Occipital lobe (tissue), 1 donor: ENCODE measurements at regions not wholly inside any gene's neighbourhood (a gene's known extent, or its start where the extent isn't known, plus 50 kb on each side); places are given as distances from the start of the nearest gene placed in this dataset.

Experiments
- DNase-seq: peaks from one replicate; lab custom pipeline; 2025; lab: John Stamatoyannopoulos, UW

- no peak for DNase-seq
These were observed 239.6 kb upstream of the TRAM1L1 start for GRCh38 chr4:117324851-117325491.

DNA sequence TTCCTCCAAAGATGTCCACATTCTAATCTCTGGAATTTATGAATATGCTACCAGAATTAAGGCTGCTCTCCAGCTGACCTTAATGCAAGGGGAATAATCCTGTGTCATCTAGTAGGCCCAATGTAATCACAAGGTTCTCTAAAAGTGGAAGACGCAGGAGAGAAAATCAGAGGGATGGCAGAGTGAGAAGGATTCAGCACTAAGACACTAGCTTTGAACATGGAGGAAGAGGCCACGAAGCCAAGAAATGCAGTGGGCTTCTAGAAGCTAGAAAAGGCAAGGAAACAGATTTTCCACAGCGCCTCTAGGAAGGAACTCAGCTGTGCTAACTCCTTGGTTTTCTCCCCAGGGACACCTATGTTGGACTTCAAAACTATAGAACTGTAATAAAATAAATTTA, 240.7 kb upstream of the TRAM1L1 start:
- DNase-seq: no peak

DNA sequence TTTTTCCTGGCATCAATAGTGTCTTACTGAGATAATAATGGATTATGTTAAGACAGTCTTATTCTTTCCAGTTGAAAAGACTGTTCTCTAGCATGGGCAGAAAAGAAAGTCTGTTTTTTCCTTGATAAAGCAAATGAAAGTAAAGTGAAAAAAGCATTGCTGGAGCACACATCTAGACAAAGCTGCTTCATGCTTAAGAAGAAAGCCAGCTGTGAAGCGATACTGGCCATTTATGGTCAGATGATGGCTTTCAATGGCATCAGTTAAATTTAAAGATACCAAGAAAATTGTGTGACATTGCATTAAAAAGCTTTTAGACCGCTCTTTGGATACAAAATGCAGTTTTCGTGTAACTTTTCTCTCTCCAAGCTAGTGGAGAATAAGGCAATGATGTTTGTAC, 242.1 kb upstream of the TRAM1L1 start:
- no peak for DNase-seq

DNA sequence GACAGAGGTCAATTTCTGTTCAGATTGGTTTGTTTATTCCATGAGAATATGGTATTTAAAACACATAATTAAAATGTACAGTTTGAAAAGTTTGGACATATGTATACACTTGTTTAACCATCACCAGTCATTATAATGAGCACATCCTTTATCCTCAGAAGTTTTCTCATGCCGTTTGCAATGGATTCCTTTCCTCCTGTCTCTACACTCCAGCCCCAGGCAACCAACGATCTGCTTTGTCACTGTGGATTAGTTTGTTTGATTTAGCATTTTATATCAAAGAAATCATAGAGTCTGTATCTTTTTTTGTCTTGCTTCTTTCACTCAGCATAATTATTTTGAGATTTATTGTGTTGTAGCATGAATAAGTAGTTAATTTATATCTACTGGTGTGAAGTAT, 243.0 kb upstream of the TRAM1L1 start:
- DNase-seq: no peak

GRCh38 chr4:117331817-117332216, 246.4 kb upstream of the TRAM1L1 start:
- DNase-seq: no peak

DNA sequence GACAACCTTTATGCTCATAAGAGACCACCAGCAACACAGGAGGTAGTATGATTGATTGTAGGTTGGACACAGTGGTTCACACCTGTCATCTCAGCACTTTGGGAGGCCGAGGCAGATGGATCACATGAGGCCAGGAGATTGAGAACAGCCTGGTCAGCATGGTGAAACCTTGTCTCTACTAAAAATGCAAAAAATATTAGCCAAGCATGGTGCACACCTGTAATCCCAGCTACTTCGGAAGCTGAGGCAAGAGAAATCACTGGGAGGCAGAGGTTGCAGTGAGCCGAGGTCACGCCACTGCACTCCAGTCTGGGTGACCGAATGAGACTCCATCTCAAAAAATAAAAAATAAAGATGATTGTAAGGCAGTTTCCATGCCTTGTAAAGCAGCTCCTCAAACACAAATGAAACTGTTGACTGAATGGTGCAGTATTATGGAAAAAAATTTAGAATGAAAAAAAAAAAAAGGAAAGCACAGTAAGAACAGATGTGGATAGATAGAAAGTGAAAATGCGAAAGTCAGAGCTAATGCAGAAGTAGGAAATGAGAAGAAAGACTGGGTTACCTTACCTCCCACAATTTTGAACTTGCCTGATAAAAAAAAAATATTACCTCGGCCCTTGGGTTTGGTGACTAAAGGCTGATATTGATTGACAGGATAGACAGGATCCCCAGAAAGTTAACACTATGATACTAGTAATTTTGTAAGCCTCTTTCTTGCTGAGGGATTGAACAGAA, 249.2 kb upstream of the TRAM1L1 start:
- DNase-seq: no peak

DNA sequence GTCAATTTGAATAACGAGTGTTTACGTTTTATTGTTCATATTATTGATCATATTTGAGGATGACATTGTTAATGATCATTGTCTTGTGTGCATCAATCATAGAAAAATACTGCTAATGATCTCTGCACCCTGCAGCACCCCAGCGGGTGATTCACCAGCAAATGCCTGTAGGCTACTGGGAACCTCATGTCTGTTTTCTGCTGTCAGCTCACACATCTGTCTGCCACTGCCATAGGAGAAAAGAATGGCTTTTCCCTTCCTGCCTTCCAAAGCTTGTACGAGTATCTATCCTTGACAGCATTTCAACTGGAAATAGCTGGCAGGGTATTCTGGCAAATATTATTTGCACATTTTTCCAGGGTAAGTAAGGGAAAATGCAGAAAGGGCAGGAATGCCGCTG, 272.1 kb upstream of the TRAM1L1 start:
- DNase-seq: no peak

DNA sequence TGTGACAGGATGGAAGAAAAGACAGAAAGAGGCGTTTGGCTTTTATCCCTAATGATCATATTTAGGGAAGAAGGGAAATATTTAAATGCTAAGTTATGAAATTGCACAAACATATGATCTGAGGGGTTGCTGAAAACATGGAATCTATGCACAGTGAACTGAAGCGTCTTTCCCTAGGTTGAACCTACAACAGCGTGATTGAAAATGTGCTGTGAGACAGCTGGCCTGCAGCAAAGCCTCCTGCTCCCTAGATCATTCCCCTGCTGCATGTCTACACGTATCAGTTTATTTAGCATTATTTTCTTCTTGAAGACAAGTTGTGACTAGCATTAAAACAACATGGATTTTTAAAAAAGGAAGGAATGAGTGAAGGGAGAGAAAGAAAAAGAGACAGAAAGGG, 272.5 kb upstream of the TRAM1L1 start:
- DNase-seq: no peak

GRCh38 chr4:117370944-117371668, 285.7 kb upstream of the TRAM1L1 start:
- peak; percentile 20 for DNase-seq

- DNase-seq: no peak
These were observed 289.7 kb upstream of the TRAM1L1 start for GRCh38 chr4:117375101-117375500.

DNA sequence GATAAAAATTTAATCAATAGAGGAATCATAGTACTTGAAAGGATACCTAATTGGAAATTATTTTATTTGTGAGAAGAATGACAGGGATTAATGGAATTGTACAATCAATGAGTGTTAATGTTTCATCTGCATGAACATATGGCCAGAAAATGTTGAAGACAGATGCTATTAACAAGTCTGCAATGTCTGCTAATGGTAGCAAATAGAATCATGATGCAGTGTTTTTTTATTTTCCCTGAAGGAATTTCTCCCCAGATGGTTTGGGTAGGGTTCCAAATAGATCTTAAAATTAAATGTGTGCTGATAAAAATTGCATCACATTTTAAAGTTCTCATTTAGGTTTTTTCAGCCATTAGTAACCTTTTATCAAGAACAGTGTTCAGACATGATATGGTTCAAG, 291.3 kb upstream of the TRAM1L1 start:
- no peak for DNase-seq

DNA sequence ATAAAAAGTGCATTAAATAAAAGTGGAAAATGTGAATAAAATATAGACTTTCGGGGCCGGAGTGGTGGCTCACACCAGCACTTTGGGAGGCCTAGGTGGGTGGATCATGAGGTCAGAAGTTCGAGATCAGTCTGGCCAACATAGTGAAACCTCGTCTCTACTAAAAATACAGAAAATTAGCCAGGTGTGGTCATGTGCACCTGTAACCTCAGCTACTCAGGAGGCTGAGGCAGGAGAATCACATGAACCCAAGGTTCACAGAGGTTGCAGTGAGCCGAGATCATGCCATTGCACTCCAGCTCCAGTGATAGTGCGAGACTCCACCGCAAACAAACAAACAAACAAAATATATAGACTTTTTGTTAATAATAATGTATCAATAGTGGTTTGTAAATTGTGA, 293.6 kb upstream of the TRAM1L1 start:
- DNase-seq: no peak

DNA sequence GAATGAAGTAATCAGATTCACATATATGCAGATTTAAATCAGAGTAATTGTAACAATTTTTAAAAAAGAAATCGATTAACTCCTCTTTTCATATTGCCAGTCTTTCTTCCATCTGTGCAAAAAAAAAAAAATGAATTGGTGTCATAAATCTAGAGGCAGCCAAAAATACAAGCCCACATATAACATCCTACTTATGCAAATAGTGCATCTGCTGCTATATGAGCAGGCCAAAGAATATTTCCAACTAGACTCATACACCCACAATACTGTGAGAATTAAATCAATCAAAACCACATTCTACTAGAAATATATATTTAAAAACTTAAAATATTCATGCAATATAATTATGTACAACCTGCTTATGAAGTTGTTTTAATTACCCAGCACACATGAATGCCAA, 298.1 kb upstream of the TRAM1L1 start:
- no peak for DNase-seq

DNA sequence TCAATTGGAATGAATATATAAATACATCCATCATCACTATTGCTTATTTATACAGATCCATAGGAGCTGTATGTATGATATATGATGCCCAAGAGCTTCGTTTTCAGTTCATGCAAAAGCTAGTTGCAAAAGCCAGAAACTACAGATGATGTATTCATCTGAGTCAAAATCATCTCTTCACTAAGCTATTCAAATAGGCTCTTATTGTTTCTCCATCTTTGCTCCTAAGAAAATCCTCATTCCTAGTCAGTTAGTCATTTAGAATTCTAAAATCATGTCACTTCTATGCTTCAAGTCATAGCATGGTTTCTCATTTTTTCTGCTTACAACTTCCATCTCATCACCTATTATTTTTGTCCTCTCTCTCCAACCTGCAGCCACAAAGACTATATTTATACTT, 300.1 kb upstream of the TRAM1L1 start:
- DNase-seq: no peak

- no peak for DNase-seq
These were observed 301.7 kb upstream of the TRAM1L1 start for GRCh38 chr4:117387072-117387471.

DNA sequence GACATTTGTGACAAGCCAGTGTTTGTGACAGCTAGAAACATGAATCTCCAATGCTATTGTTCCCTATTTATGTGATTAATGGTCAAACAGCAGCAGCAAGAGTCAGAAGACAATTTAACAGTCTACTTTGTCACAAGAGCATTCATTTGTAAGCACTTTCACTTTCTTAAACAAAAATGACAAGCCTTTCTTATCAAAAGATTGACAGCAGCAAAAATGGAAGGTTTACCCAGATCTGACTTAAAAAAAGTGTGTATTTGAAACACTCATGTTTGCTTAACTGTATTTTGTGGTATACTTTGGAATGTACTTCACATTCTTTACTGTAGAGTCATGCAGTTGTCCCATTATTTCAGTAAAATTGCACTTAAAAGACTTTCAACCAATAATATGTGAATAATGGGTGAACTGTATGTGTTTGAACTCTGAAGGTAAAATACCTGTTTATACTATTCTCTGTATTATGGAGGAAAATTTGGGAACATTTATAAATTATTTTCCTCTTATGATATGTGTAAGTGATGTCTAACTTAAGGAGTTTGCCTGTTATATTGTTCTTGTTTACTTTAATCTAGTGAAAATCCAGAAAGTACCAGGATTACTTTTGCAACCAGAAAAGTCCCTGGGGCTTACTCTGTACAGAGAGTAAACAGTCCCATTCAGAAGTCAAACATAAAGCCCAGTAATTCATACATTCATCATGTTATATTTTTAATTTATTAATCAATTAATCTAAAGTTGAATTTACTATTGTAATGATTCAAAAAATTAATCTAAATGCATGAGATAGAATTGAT, 314.9 kb upstream of the TRAM1L1 start:
- no peak for DNase-seq

- no peak for DNase-seq
These were observed 327.3 kb upstream of the TRAM1L1 start for GRCh38 chr4:117412661-117413060.

GRCh38 chr4:117417856-117418255, 332.5 kb upstream of the TRAM1L1 start:
- no peak for DNase-seq

DNA sequence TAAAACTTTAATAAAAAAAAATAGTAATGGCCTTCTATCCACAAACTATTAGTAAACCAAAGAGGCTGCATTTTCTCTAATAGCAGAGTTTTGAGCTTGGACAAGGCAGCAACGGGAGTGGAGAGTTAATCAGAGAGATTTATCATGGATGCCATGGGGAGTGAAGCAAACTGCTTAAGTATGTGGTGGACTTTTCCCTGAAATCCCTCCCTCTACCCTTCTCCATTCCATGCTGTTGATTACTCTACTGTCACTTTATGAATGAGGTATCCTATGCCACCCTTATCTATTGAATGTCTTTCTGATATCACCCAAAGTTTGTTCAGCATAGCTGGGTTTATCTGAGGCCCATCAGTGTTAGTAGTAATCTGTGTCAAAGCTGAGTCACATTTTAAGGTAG, 335.6 kb upstream of the TRAM1L1 start:
- DNase-seq: no peak

- no peak for DNase-seq
These were observed 336.3 kb upstream of the TRAM1L1 start for GRCh38 chr4:117421706-117422105.

DNA sequence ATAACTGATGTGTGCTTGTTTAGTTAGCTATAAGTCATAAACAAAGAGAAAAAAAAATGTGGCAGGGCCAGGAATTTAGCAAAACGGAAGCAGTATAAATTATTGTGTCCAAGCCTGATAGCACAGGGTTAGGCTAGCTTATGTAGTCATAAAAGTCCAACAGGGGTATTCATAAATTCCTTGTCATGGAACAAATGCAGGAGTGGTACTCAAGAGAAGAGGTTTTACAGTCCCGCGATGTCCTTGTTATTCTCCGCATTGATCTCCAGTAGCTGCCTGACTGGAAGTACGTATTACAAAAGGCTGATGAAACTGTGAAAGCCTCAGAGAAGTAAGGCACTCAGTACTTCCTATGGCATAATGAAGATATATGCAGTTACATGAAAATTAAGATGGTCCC, 336.9 kb upstream of the TRAM1L1 start:
- DNase-seq: no peak

- no peak for DNase-seq
These were observed 340.3 kb upstream of the TRAM1L1 start for GRCh38 chr4:117425636-117426035.
